SK-N-SH (cell line): ENCODE measurements at regions not wholly inside any gene's neighbourhood (a gene's known extent, or its start where the extent isn't known, plus 50 kb on each side); places are given as distances from the start of the nearest gene placed in this dataset.

Source experiments
- CTCF ChIA-PET: fragments of 300-600, 350-600 bp; formaldehyde crosslinking; extraction: SDS; loops from one replicate; lab custom pipeline; 2021; lab: Yijun Ruan, JAX
- POLR2A ChIA-PET: fragments of 350-600 bp; sonication (Branson Sonifier 250); formaldehyde crosslinking; extraction: SDS; loops from one replicate; lab custom pipeline; 2020; ENCODE audit warnings: antibody characterized with exemption, inconsistent platforms; lab: Yijun Ruan, JAX
- DNase-seq: peaks from one replicate; pipeline ENCODE4 v3.0.0; 2012
- H2AFZ ChIP-seq: fragments of 200-600 bp; sonication (generic); 2 replicates; pipeline ENCODE4 v1.8.1; 2016; ENCODE audit warnings: antibody characterized with exemption, mild to moderate bottlenecking, low read depth
- H3F3A ChIP-seq: fragments of 200-600 bp; sonication (generic); replicated peaks from 2 replicates; pipeline ENCODE3; 2016; ENCODE audit warnings: antibody characterized with exemption, mild to moderate bottlenecking; ENCODE audit not compliant: insufficient read depth
- H3K27ac ChIP-seq, 2 experiments: fragments of 200-500 bp in 1 of 2; fragments of 200-600 bp in 1 of 2; sonication (Bioruptor generic) in 1 of 2; sonication (generic), shearing (Covaris generic) in 1 of 2; 2 replicates each; pipeline versions ENCODE4 v1.5.1 to v1.6.1; 2014 to 2016; ENCODE audit warnings: low read depth in 2 of 2, inconsistent platforms in 1 of 2, low read length in 1 of 2, mild to moderate bottlenecking in 1 of 2, mixed read lengths in 1 of 2
- H3K27me3 ChIP-seq: fragments of 200-600 bp; sonication (generic), shearing (Covaris generic); 2 replicates; pipeline ENCODE4 v1.6.1; 2016; ENCODE audit warnings: mixed run types; ENCODE audit not compliant: insufficient read depth
- H3K36me3 ChIP-seq, 2 experiments: fragments of 200-500 bp in 1 of 2; fragments of 200-600 bp in 1 of 2; sonication (Bioruptor generic) in 1 of 2; sonication (generic) in 1 of 2; replicated peaks in 1 of 2; 2 replicates each; pipeline versions ENCODE3 to v1.5.1; 2014 to 2016; ENCODE audit warnings: low read length in 1 of 2, mild to moderate bottlenecking in 1 of 2; ENCODE audit not compliant: insufficient read depth in 2 of 2, control insufficient read depth in 1 of 2
- H3K4me1 ChIP-seq, 2 experiments: fragments of 200-500 bp in 1 of 2; fragments of 200-600 bp in 1 of 2; sonication (Bioruptor generic) in 1 of 2; sonication (generic), shearing (Covaris generic) in 1 of 2; 2 replicates each; pipeline versions ENCODE4 v1.5.1 to v1.6.1; 2014 to 2016; ENCODE audit warnings: low read depth in 1 of 2, low read length in 1 of 2, mixed run types in 1 of 2; ENCODE audit not compliant: insufficient read depth in 2 of 2, control insufficient read depth in 1 of 2
- H3K4me2 ChIP-seq: fragments of 200-600 bp; sonication (generic), shearing (Covaris generic); 2 replicates; pipeline ENCODE4 v1.6.1; 2017; ENCODE audit warnings: mixed run types
- H3K4me3 ChIP-seq, 2 experiments: fragments of 200-500 bp in 1 of 2; fragments of 200-600 bp in 1 of 2; sonication (Bioruptor generic) in 1 of 2; sonication (generic), shearing (Covaris generic) in 1 of 2; 2 replicates each; pipeline versions ENCODE4 v1.5.1 to v1.8.1; 2014 to 2016; ENCODE audit warnings: low read depth in 2 of 2, inconsistent platforms in 1 of 2, low read length in 1 of 2, mild to moderate bottlenecking in 1 of 2, mixed read lengths in 1 of 2, moderate library complexity in 1 of 2
- H3K79me2 ChIP-seq: fragments of 200-600 bp; sonication (generic); 2 replicates; pipeline ENCODE4 v1.8.1; 2017; ENCODE audit warnings: mild to moderate bottlenecking; ENCODE audit not compliant: insufficient read depth
- H3K9ac ChIP-seq: fragments of 200-600 bp; sonication (generic); 2 replicates; pipeline ENCODE4 v1.6.1; 2017; ENCODE audit warnings: mixed run types
- H3K9me2 ChIP-seq: fragments of 200-600 bp; sonication (generic); 2 replicates; pipeline ENCODE4 v1.6.1; 2017; ENCODE audit warnings: mixed run types
- H3K9me3 ChIP-seq: fragments of 200-600 bp; sonication (generic); 2 replicates; pipeline ENCODE4 v1.6.1; 2017; ENCODE audit warnings: mixed run types, mild to moderate bottlenecking, moderate library complexity
- H4K20me1 ChIP-seq: fragments of 200-600 bp; sonication (generic); 2 replicates; pipeline ENCODE4 v1.6.1; 2017; ENCODE audit warnings: mild to moderate bottlenecking, mixed run types; ENCODE audit not compliant: insufficient read depth
- CHD2 ChIP-seq: fragments of 150-350 bp; IDR thresholded peaks from 2 replicates; pipeline ENCODE4 v1.6.1; 2018; ENCODE audit warnings: low read length; ENCODE audit not compliant: partially characterized antibody
- CTCF ChIP-seq: fragments of 200-600 bp; sonication (generic); IDR thresholded peaks from 2 replicates; pipeline ENCODE4 v1.6.1; 2017; ENCODE audit warnings: antibody characterized with exemption, mild to moderate bottlenecking, moderate library complexity
- EZH2phosphoT487 ChIP-seq: fragments of 200-600 bp; sonication (generic); IDR thresholded peaks from 2 replicates; pipeline ENCODE4 v1.6.1; 2017; ENCODE audit warnings: low read depth, mixed run types, mild to moderate bottlenecking, antibody characterized with exemption, moderate library complexity, borderline replicate concordance
- FOXM1 ChIP-seq: IDR thresholded peaks from 2 replicates; pipeline ENCODE4 v1.4.0; 2012; ENCODE audit warnings: low read depth, mild to moderate bottlenecking
- GATA2 ChIP-seq: sonication (generic); formaldehyde crosslinking; IDR thresholded peaks from 2 replicates; pipeline ENCODE4 v1.5.0; 2020; ENCODE audit warnings: mild to moderate bottlenecking, missing genetic modification reagents
- JUND ChIP-seq: IDR thresholded peaks from 2 replicates; pipeline ENCODE4 v1.4.0; 2012
- MAX ChIP-seq: IDR thresholded peaks from 2 replicates; pipeline ENCODE4 v1.4.0; 2012; ENCODE audit warnings: low read depth
- MEF2A ChIP-seq: IDR thresholded peaks from 2 replicates; pipeline ENCODE4 v1.4.0; 2012; ENCODE audit warnings: low read depth, borderline replicate concordance
- MXI1 ChIP-seq: IDR thresholded peaks from 2 replicates; pipeline ENCODE4 v1.6.1; 2012; ENCODE audit warnings: mild to moderate bottlenecking, low read depth, low read length, improper control_type of control experiment
- NRF1 ChIP-seq: IDR thresholded peaks from 2 replicates; pipeline ENCODE4 v1.6.1; 2012; ENCODE audit warnings: low read depth, mild to moderate bottlenecking, low read length
- PBX3 ChIP-seq: IDR thresholded peaks from 2 replicates; pipeline ENCODE4; 2012
- RAD21 ChIP-seq: IDR thresholded peaks from 2 replicates; pipeline ENCODE4 v1.6.1; 2012; ENCODE audit warnings: mild to moderate bottlenecking, low read length
- RFX5 ChIP-seq: IDR thresholded peaks from 2 replicates; pipeline ENCODE4 v1.6.1; 2012; ENCODE audit warnings: mild to moderate bottlenecking, improper control_type of control experiment, low read length
- RXRA ChIP-seq: IDR thresholded peaks from 2 replicates; pipeline ENCODE4 v1.4.0; 2012; ENCODE audit warnings: low read depth, mild to moderate bottlenecking, borderline replicate concordance
- TAF1 ChIP-seq: IDR thresholded peaks from 2 replicates; pipeline ENCODE4 v1.6.1; 2012; ENCODE audit warnings: low read depth, mild to moderate bottlenecking, low read length, moderate library complexity, borderline replicate concordance
- WGBS: methylation state at CpG from one replicate; pipeline ENCODE4 v1.1.6; 2017; ENCODE audit warnings: low lambda C conversion rate; 5-methylcytosine and 5-hydroxymethylcytosine counted together
- TF ChIP-seq, protein P1 (sequence below): IDR thresholded peaks from 2 replicates; pipeline ENCODE4 v1.6.1; 2012; ENCODE audit warnings: mild to moderate bottlenecking, low read depth, low read length, moderate library complexity
- TF ChIP-seq, protein P2 (sequence below): fragments of 150-350 bp; IDR thresholded peaks from 2 replicates; pipeline ENCODE4 v1.6.1; 2017; ENCODE audit warnings: antibody characterized with exemption, low read length, low read depth, borderline replicate concordance

- TF ChIP-seq, protein P1, sequence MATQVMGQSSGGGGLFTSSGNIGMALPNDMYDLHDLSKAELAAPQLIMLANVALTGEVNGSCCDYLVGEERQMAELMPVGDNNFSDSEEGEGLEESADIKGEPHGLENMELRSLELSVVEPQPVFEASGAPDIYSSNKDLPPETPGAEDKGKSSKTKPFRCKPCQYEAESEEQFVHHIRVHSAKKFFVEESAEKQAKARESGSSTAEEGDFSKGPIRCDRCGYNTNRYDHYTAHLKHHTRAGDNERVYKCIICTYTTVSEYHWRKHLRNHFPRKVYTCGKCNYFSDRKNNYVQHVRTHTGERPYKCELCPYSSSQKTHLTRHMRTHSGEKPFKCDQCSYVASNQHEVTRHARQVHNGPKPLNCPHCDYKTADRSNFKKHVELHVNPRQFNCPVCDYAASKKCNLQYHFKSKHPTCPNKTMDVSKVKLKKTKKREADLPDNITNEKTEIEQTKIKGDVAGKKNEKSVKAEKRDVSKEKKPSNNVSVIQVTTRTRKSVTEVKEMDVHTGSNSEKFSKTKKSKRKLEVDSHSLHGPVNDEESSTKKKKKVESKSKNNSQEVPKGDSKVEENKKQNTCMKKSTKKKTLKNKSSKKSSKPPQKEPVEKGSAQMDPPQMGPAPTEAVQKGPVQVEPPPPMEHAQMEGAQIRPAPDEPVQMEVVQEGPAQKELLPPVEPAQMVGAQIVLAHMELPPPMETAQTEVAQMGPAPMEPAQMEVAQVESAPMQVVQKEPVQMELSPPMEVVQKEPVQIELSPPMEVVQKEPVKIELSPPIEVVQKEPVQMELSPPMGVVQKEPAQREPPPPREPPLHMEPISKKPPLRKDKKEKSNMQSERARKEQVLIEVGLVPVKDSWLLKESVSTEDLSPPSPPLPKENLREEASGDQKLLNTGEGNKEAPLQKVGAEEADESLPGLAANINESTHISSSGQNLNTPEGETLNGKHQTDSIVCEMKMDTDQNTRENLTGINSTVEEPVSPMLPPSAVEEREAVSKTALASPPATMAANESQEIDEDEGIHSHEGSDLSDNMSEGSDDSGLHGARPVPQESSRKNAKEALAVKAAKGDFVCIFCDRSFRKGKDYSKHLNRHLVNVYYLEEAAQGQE: no peak
- no peak for TF ChIP-seq MEF2A
- TF ChIP-seq CTCF: no peak
- no peak for TF ChIP-seq RXRA
- TF ChIP-seq, protein P2, sequence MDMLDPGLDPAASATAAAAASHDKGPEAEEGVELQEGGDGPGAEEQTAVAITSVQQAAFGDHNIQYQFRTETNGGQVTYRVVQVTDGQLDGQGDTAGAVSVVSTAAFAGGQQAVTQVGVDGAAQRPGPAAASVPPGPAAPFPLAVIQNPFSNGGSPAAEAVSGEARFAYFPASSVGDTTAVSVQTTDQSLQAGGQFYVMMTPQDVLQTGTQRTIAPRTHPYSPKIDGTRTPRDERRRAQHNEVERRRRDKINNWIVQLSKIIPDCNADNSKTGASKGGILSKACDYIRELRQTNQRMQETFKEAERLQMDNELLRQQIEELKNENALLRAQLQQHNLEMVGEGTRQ: no peak
- TF ChIP-seq RAD21: no peak
- no peak for TF ChIP-seq RFX5
- no peak for TF ChIP-seq CHD2
- TF ChIP-seq GATA2: no peak
- TF ChIP-seq MXI1: no peak
- TF ChIP-seq PBX3: no peak
Measured at GRCh38 chr17:79415365-79415764, 195.5 kb downstream of the RBFOX3 start (continued).

GRCh38 chr17:79414793-79415211 is 196.0 kb downstream of the RBFOX3 start:
- no peaks in the 10 kb centered on the region for H3F3A ChIP-seq
- H3K4me2 ChIP-seq: no peak overlapping the region
- no peak overlapping the region for H3K9ac ChIP-seq
- H3K4me1 ChIP-seq: peaks cover 0 to 16% of the 10 kb centered on the region in 2 experiments; a peak in 1 of 4 replicates
- no peaks in the 10 kb centered on the region for H3K36me3 ChIP-seq
- POLR2A ChIA-PET: no interaction called here
- TF ChIP-seq EZH2phosphoT487: no peak
- TF ChIP-seq RXRA: no peak
- TF ChIP-seq JUND: no peak
- no peak for TF ChIP-seq MXI1
- TF ChIP-seq TAF1: no peak
- TF ChIP-seq, protein P1: no peak
- TF ChIP-seq NRF1: no peak
- TF ChIP-seq FOXM1: no peak
- no peak for TF ChIP-seq MAX
- no peak for TF ChIP-seq MEF2A
- no peak overlapping the region for H2AFZ ChIP-seq
- CTCF ChIA-PET: interaction anchor here (0.6 to 7.7 kb wide), 16 partner anchors 10 to 437 kb away, joined by 3 to 96 read pairs (median 6); no protein-coding TSS in a partner anchor
- DNase-seq: no peak
- H3K4me3 ChIP-seq: no peak overlapping the region
- no peak overlapping the region for H3K27ac ChIP-seq
- H4K20me1 ChIP-seq: no peaks in the 10 kb centered on the region
- no peaks in the 10 kb centered on the region for H3K9me2 ChIP-seq
- peaks cover 42% of the 10 kb centered on the region for H3K27me3 ChIP-seq
- no peaks in the 10 kb centered on the region for H3K79me2 ChIP-seq
- H3K9me3 ChIP-seq: no peaks in the 10 kb centered on the region
- 17% methylated on average over 16 of the region's 16 CpGs for WGBS
